Caco-2 (cell line): ENCODE measurements at regions not wholly inside any gene's neighbourhood (a gene's known extent, or its start where the extent isn't known, plus 50 kb on each side); places are given as distances from the start of the nearest gene placed in this dataset.

Experiments
- BruUV-seq: library from RNA; stranded (reverse); fragments of 400-500 nt; replicated peaks from 2 replicates; lab custom pipeline; 2021; lab: Mats Ljungman, UMichigan
- CTCF ChIA-PET: fragments of 300-600 bp; sonication (Branson Sonifier 250); formaldehyde crosslinking; loops from one replicate; lab custom pipeline; 2022; ENCODE audit warnings: antibody characterized with exemption; lab: Charles Lee
- POLR2A ChIA-PET: fragments of 300-600 bp; sonication (Branson Sonifier 250); formaldehyde crosslinking; loops from one replicate; lab custom pipeline; 2022; ENCODE audit warnings: antibody characterized with exemption; lab: Charles Lee
- DNase-seq, 2 experiments: peaks; one replicate each; pipeline versions ENCODE4 v3.0.0 to v3.0.0-alpha.2; 2020 to 2022
- H3K27me3 ChIP-seq: replicated peaks from 2 replicates; pipeline ENCODE4 v1.6.0; 2011; ENCODE audit warnings: low read length; ENCODE audit not compliant: control insufficient read depth, insufficient read depth
- H3K36me3 ChIP-seq: 2 replicates; pipeline ENCODE4 v1.5.1; 2011; ENCODE audit warnings: low read length; ENCODE audit not compliant: control insufficient read depth, insufficient read depth
- H3K4me1 ChIP-seq: fragments of 250-450 bp; sonication (Bioruptor Pico); 2 replicates; pipeline ENCODE4 v1.5.1; 2020; ENCODE audit warnings: mild to moderate bottlenecking
- H3K4me3 ChIP-seq: 2 replicates; pipeline ENCODE4 v1.5.1; 2011; ENCODE audit warnings: low read depth, mild to moderate bottlenecking, control low read depth, low read length
- H3K9me3 ChIP-seq: fragments of 250-450 bp; sonication (Bioruptor Pico); 2 replicates; pipeline ENCODE4 v1.5.1; 2020; ENCODE audit warnings: mild to moderate bottlenecking, moderate library complexity
- H3K27ac Mint-ChIP-seq: one replicate; pipeline ENCODE4 v1.8.0; 2022; ENCODE audit warnings: mixed read lengths; ENCODE audit not compliant: unreplicated experiment
- H3K27me3 Mint-ChIP-seq: one replicate; pipeline ENCODE4 v1.8.0; 2022; ENCODE audit warnings: mixed read lengths; ENCODE audit not compliant: insufficient read depth, unreplicated experiment
- H3K36me3 Mint-ChIP-seq: one replicate; pipeline ENCODE4 v1.8.0; 2022; ENCODE audit warnings: mild to moderate bottlenecking, mixed read lengths; ENCODE audit not compliant: insufficient read depth, unreplicated experiment
- H3K4me1 Mint-ChIP-seq: one replicate; pipeline ENCODE4 v1.8.0; 2022; ENCODE audit warnings: low read depth, mixed read lengths; ENCODE audit not compliant: unreplicated experiment
- H3K4me3 Mint-ChIP-seq: one replicate; pipeline ENCODE4 v1.8.0; 2022; ENCODE audit warnings: mild to moderate bottlenecking, moderate library complexity, mixed read lengths; ENCODE audit not compliant: unreplicated experiment
- H3K9me3 Mint-ChIP-seq: one replicate; pipeline ENCODE4 v1.8.0; 2022; ENCODE audit warnings: mixed read lengths; ENCODE audit not compliant: unreplicated experiment
- CTCF ChIP-seq, 2 experiments: fragments of 200-600 bp in 1 of 2; IDR thresholded peaks; 1 replicate in 1 of 2; 2 replicates in 1 of 2; pipeline versions ENCODE4 v1.5.1 to v1.8.0; 2011 to 2022; ENCODE audit warnings: antibody characterized with exemption in 1 of 2, control low read depth in 1 of 2, inconsistent platforms in 1 of 2, low read depth in 1 of 2, low read length in 1 of 2, mild to moderate bottlenecking in 1 of 2, moderate library complexity in 1 of 2; ENCODE audit not compliant: insufficient read depth in 1 of 2, severe bottlenecking in 1 of 2, unreplicated experiment in 1 of 2
- intact Hi-C: fragments of 100-400 bp; cut with micrococcal nuclease; formaldehyde crosslinking; loops from one replicate; pipeline ENCODE4 v1.10.0; 2022; ENCODE audit not compliant: unreplicated experiment

GRCh38 chr1:96473791-96474434 lies 247.7 kb upstream of the PTBP2 start:
- Mint-ChIP-seq H3K4me3 (no peak overlapping the region), H3K4me1 (no peaks in the 10 kb centered on the region), H3K27ac (no peak overlapping the region), H3K9me3 (peaks cover 13% of the 10 kb centered on the region), H3K27me3 (no peaks in the 10 kb centered on the region), H3K36me3 (no peaks in the 10 kb centered on the region)
- H3K4me3 ChIP-seq, result no peak overlapping the region
- POLR2A ChIA-PET, result no interaction called here
- no peaks in the 10 kb centered on the region for H3K9me3 ChIP-seq
- DNase-seq, result no peak
- no peaks in the 10 kb centered on the region for H3K4me1 ChIP-seq
- no TSS peak for BruUV-seq
- no peak for TF ChIP-seq CTCF (IDR thresholded peaks at IDR 0.05; ENCODE audit: insufficient read depth in 1 of 2, low read depth in 1 of 2, low read length in 1 of 2, severe bottlenecking in 1 of 2, unreplicated experiment in 1 of 2)
- no peaks in the 10 kb centered on the region for H3K27me3 ChIP-seq
- CTCF ChIA-PET, result no interaction called here
- no peaks in the 10 kb centered on the region for H3K36me3 ChIP-seq
- intact Hi-C loops, result no loop called here

- Histone ChIP-seq H3K4me3 (no peak overlapping the region), H3K4me1 (no peaks in the 10 kb centered on the region), H3K36me3 (no peaks in the 10 kb centered on the region), H3K27me3 (no peaks in the 10 kb centered on the region), H3K9me3 (no peaks in the 10 kb centered on the region)
- no peak for TF ChIP-seq CTCF (IDR thresholded peaks at IDR 0.05; ENCODE audit: insufficient read depth in 1 of 2, low read depth in 1 of 2, low read length in 1 of 2, severe bottlenecking in 1 of 2, unreplicated experiment in 1 of 2)
- peak overlapping the region; percentile 12 for H3K27ac Mint-ChIP-seq
- H3K36me3 Mint-ChIP-seq, result no peaks in the 10 kb centered on the region
- peaks cover 13% of the 10 kb centered on the region for H3K9me3 Mint-ChIP-seq
- no peaks in the 10 kb centered on the region for H3K4me1 Mint-ChIP-seq
- ChIA-PET POLR2A (no interaction called here), CTCF (no interaction called here)
- no peak overlapping the region for H3K4me3 Mint-ChIP-seq
- H3K27me3 Mint-ChIP-seq, result no peaks in the 10 kb centered on the region
- intact Hi-C loops, result no loop called here
- no TSS peak for BruUV-seq
- peak; percentile 3 to 31 for DNase-seq
Measured at GRCh38 chr1:96474985-96475743, 246.4 kb upstream of the PTBP2 start.

GRCh38 chr1:96475903-96476302 lies 245.7 kb upstream of the PTBP2 start:
- Histone ChIP-seq H3K4me3 (no peak overlapping the region), H3K36me3 (no peaks in the 10 kb centered on the region), H3K27me3 (no peaks in the 10 kb centered on the region), H3K9me3 (no peaks in the 10 kb centered on the region), H3K4me1 (no peaks in the 10 kb centered on the region)
- BruUV-seq, result no TSS peak
- intact Hi-C loops, result no loop called here
- POLR2A ChIA-PET, result no interaction called here
- DNase-seq, result no peak
- TF ChIP-seq CTCF (IDR thresholded peaks at IDR 0.05; ENCODE audit: insufficient read depth in 1 of 2, low read depth in 1 of 2, low read length in 1 of 2, severe bottlenecking in 1 of 2, unreplicated experiment in 1 of 2), result no peak
- no peaks in the 10 kb centered on the region for H3K4me1 Mint-ChIP-seq
- H3K9me3 Mint-ChIP-seq, result peaks cover 11% of the 10 kb centered on the region
- CTCF ChIA-PET, result no interaction called here
- H3K27ac Mint-ChIP-seq, result peak overlapping the region; percentile 12
- H3K36me3 Mint-ChIP-seq, result no peaks in the 10 kb centered on the region
- no peaks in the 10 kb centered on the region for H3K27me3 Mint-ChIP-seq
- no peak overlapping the region for H3K4me3 Mint-ChIP-seq
